IPS-18a (cell line): ENCODE measurements at regions not wholly inside any gene's neighbourhood (a gene's known extent, or its start where the extent isn't known, plus 50 kb on each side); places are given as distances from the start of the nearest gene placed in this dataset.

ENCODE experiments used
- H3K27ac ChIP-seq: one replicate; pipeline ENCODE4 v1.5.1; 2013; ENCODE audit warnings: low read length
- H3K27me3 ChIP-seq: one replicate; pipeline ENCODE4 v1.6.1; 2013; ENCODE audit warnings: mild to moderate bottlenecking, low read length; ENCODE audit not compliant: control insufficient read depth, insufficient read depth
- H3K36me3 ChIP-seq: one replicate; pipeline ENCODE4 v1.6.1; 2013; ENCODE audit warnings: low read depth, low read length; ENCODE audit not compliant: control insufficient read depth
- H3K4me1 ChIP-seq: one replicate; pipeline ENCODE4 v1.6.1; 2013; ENCODE audit warnings: low read depth, low read length; ENCODE audit not compliant: control insufficient read depth
- H3K4me3 ChIP-seq: one replicate; pipeline ENCODE4 v1.5.1; 2013; ENCODE audit warnings: low read length
- H3K9ac ChIP-seq: one replicate; pipeline ENCODE4 v1.6.1; 2013; ENCODE audit warnings: mild to moderate bottlenecking, low read length, moderate library complexity
- H3K9me3 ChIP-seq: one replicate; pipeline ENCODE4 v1.6.1; 2013; ENCODE audit warnings: low read depth, low read length; ENCODE audit not compliant: control insufficient read depth

DNA sequence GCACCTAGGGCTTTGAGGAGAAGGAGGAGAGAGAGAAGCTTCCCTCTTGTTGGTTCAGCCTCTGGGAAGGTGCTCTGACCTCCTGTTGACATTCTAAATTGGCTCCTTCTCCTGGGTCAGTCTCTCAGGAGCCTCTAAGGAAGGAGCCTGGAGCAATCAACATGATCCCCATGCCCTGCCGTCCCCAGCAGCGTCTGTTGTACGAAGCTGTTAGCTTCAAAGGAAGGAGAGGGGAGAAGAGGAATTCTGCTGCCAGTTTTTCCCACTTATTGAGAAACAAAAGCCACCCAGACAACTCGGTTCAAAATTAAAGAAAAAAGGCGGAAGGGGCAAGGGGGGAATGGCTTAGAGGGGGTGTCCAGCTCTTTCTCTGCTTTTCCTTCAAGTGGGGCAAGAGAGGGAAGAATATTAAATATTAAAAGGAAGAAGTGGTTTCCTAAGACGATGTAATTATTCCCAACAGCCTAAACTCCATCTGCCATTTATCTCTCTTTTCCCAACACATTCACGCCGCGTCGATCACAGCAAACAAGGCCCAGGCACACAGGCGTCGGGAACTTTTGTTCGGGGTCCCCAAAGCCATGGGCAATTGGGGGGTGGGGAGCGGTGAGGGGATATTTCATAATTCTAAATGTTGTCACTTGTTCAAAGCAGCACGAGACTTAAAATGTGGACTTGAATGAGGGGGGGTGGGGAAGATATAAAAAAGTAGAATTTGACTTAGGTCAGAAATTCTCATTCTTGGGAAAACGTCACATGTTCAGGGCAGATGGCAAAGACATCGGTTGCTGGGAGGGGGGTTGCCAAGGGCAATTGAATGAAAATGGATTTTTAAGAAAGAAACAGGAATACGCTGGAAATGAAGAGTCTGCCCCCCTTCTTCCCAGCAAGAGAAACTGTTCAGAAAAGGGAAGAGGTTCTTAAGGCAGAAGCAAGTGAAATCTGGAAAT, 116.8 kb upstream of the CACNA1A start:
- no peak overlapping the region for H3K9ac ChIP-seq
- H3K36me3 ChIP-seq, result no peaks in the 10 kb centered on the region

DNA sequence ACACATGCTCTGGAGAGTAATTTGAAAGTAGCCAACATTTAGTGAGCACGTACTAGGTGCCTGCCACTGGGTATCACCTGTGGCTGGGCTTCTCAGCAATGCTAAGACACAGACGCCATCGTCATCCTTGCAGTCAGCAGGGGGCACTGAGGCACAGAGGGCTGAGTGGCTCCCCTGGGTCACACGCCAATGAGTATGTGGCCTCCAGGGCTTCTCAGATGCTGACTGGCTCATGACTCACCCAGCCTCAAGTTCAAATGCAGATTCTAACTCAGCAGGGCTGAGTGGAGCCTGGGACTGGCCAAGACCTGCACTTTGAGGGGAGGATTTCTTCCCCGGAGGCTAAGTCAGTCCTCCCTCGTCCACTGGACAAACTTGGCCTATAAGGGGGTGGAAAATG, 115.1 kb upstream of the CACNA1A start:
- H3K27me3 ChIP-seq, result peaks cover 22% of the 10 kb centered on the region
- peaks cover 32% of the 10 kb centered on the region for H3K4me1 ChIP-seq
- no peak overlapping the region for H3K4me3 ChIP-seq
- no peak overlapping the region for H3K27ac ChIP-seq
- no peaks in the 10 kb centered on the region for H3K36me3 ChIP-seq
- no peaks in the 10 kb centered on the region for H3K9me3 ChIP-seq
- no peak overlapping the region for H3K9ac ChIP-seq

More for the DNA sequence above, 116.8 kb upstream of the CACNA1A start:
- Histone ChIP-seq H3K4me1 (peaks cover 32% of the 10 kb centered on the region), H3K4me3 (peak overlapping the region; percentile 27), H3K27me3 (peaks cover 22% of the 10 kb centered on the region), H3K9me3 (no peaks in the 10 kb centered on the region), H3K27ac (no peak overlapping the region)

- Histone ChIP-seq H3K36me3 (no peaks in the 10 kb centered on the region), H3K4me3 (no peak overlapping the region), H3K9me3 (no peaks in the 10 kb centered on the region), H3K9ac (no peak overlapping the region), H3K27me3 (peaks cover 16% of the 10 kb centered on the region), H3K4me1 (peaks cover 22% of the 10 kb centered on the region), H3K27ac (no peak overlapping the region)
Measured at GRCh38 chr19:13619203-13619632, 112.9 kb upstream of the CACNA1A start.

- Histone ChIP-seq H3K4me1 (no peaks in the 10 kb centered on the region), H3K9ac (no peak overlapping the region), H3K27me3 (no peaks in the 10 kb centered on the region), H3K27ac (no peak overlapping the region), H3K4me3 (no peak overlapping the region), H3K36me3 (no peaks in the 10 kb centered on the region), H3K9me3 (no peaks in the 10 kb centered on the region)
Measured at GRCh38 chr19:13615890-13616289, 109.6 kb upstream of the CACNA1A start.

DNA sequence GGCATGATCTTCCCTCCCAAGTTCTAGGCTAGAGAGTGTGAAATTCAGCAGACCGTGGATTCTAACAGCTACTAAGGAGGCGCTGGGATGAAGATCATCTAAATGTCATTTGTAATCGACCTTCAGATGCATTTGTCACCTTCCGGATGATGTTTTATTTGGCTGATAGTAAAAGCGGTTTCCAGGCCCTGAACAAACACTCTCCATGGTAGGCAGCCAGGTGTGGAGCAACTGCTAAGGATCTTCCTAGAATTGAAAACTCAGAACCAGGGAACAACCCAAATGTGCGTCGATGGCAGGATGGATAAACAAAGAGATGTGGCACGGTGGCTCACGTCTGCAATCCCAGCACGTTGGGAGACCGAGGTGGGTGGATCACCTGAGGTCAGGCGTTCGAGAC, 107.2 kb upstream of the CACNA1A start:
- no peaks in the 10 kb centered on the region for H3K4me1 ChIP-seq
- H3K27ac ChIP-seq, result no peak overlapping the region
- no peak overlapping the region for H3K4me3 ChIP-seq
- no peak overlapping the region for H3K9ac ChIP-seq
- no peaks in the 10 kb centered on the region for H3K36me3 ChIP-seq
- H3K9me3 ChIP-seq, result no peaks in the 10 kb centered on the region
- H3K27me3 ChIP-seq, result no peaks in the 10 kb centered on the region

GRCh38 chr19:13611596-13611995, 105.3 kb upstream of the CACNA1A start:
- no peak overlapping the region for H3K27ac ChIP-seq
- H3K9me3 ChIP-seq, result no peaks in the 10 kb centered on the region
- no peaks in the 10 kb centered on the region for H3K27me3 ChIP-seq
- no peaks in the 10 kb centered on the region for H3K36me3 ChIP-seq
- no peaks in the 10 kb centered on the region for H3K4me1 ChIP-seq
- H3K4me3 ChIP-seq, result no peak overlapping the region
- H3K9ac ChIP-seq, result no peak overlapping the region

DNA sequence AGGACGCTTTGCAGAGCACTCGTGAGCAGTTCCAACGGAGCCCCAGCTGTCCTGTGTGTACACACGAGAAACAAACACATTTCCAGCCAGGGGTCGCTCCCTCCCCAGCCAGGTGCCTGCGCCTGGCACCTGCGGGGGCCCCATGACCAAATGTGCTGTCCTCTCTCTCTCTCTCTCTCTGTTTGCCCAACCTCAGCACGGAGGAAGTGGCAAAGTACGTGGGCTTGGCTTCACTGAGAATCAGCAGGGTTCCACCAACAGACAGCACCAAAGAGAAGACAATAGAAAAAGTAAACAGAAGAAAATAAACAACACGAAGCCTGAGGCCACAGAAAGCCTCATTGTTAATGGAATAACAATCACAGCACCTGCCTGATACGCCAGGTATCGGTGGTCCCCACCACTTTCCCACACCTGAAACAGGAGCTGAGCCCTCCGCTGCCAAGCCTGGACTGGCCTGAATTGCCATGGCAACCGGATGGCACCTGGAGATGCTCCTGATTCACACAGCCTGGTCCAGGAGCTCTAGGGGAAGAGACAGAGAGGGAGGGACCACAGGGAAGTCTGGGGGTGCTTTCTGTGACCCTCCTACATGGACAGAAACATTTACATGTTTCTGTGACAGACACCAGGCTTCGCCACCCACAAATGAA, 103.9 kb upstream of the CACNA1A start:
- Histone ChIP-seq H3K9me3 (no peaks in the 10 kb centered on the region), H3K4me1 (no peaks in the 10 kb centered on the region), H3K27me3 (no peaks in the 10 kb centered on the region), H3K4me3 (no peak overlapping the region), H3K36me3 (no peaks in the 10 kb centered on the region), H3K9ac (no peak overlapping the region), H3K27ac (no peak overlapping the region)

DNA sequence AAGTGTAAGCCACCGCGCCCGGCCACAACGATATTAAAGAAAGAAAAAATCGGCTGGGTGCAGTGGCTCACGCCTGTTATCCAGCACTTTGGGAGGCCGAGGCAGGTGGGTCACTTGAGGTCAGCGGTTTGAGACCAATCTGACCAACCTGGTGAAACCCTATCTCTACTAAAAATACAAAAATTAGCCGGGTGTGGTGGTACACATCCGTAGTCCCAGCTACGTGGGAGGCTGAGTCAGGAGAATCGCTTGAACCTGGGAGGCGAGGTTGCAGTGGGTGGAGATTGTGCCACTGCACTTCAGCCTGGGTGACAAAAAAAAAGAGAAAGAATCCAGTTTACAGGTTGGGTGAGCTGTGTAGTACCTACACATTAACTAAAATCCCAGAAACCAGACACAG, 99.9 kb upstream of the CACNA1A start:
- no peaks in the 10 kb centered on the region for H3K9me3 ChIP-seq
- H3K27me3 ChIP-seq, result no peaks in the 10 kb centered on the region
- no peaks in the 10 kb centered on the region for H3K4me1 ChIP-seq
- H3K9ac ChIP-seq, result no peak overlapping the region
- H3K36me3 ChIP-seq, result no peaks in the 10 kb centered on the region
- no peak overlapping the region for H3K27ac ChIP-seq
- no peak overlapping the region for H3K4me3 ChIP-seq

DNA sequence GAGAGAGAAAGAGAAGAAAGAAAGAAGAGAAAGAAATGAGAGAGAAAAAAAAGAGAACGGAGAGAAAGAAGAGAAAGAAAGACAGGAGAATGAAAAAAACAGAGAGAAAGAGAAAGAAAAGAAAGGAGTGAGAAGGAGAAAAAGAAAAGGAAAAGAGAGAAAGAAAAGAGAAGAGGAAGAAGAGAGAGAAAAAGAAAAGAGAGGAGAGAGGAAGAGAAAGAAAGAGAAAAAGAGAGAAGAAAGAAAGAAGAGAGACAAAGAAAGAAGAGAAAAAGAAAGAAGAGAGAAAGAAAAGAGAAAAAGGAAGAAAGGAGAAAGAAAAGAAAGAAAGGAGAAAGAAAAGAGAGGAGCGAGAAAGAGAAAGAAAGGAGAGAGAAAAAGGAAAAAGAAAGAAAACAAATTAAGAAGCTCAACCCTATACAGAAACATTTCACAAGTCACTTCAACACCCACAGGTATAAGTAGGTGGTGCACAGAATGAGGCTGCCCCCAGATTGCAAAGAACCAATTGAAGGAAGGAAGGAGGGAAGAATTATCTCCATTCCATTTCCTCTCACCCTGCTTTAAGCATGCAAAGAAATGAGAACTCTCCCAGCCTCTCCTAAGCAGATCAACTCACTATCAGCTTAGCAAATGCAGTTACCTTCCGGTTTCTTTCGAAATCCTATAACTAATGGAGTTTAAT, 98.8 kb upstream of the CACNA1A start:
- no peak overlapping the region for H3K4me3 ChIP-seq
- no peaks in the 10 kb centered on the region for H3K4me1 ChIP-seq
- H3K27me3 ChIP-seq, result no peaks in the 10 kb centered on the region
- no peaks in the 10 kb centered on the region for H3K9me3 ChIP-seq
- H3K9ac ChIP-seq, result no peak overlapping the region
- H3K27ac ChIP-seq, result no peak overlapping the region
- no peaks in the 10 kb centered on the region for H3K36me3 ChIP-seq

GRCh38 chr19:13600802-13601201, 94.5 kb upstream of the CACNA1A start:
- no peaks in the 10 kb centered on the region for H3K4me1 ChIP-seq
- no peaks in the 10 kb centered on the region for H3K9me3 ChIP-seq
- H3K4me3 ChIP-seq, result no peak overlapping the region
- no peaks in the 10 kb centered on the region for H3K36me3 ChIP-seq
- no peak overlapping the region for H3K27ac ChIP-seq
- H3K27me3 ChIP-seq, result no peaks in the 10 kb centered on the region
- H3K9ac ChIP-seq, result no peak overlapping the region

DNA sequence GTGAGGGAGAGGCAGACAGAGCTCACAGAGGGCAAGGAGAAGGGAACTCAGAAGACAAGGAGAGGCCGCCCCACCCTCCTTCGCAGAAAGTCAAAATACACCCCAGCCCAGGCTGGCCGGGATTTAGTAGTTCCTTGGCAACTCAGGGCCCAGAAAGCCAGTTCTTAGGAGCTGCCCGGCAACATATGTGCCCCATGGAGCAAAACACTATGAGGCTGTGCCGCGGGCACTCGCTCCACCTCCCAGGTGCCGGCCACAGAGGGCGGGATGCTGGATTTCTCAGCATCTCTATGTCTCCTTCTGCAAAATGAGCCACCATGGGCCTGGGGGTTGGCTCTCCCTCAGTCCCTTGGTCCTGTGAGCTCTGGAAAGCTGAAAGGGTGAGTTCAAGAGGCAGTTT, 93.8 kb upstream of the CACNA1A start:
- Histone ChIP-seq H3K9me3 (no peaks in the 10 kb centered on the region), H3K9ac (no peak overlapping the region), H3K4me3 (no peak overlapping the region), H3K36me3 (no peaks in the 10 kb centered on the region), H3K4me1 (no peaks in the 10 kb centered on the region), H3K27ac (no peak overlapping the region), H3K27me3 (no peaks in the 10 kb centered on the region)
